ENCODE measurements at regions not wholly inside any gene's neighbourhood (a gene's known extent, or its start where the extent isn't known, plus 50 kb on each side); places are given as distances from the start of the nearest gene placed in this dataset.

GRCh38 chr14:96626916-96627315 lies 124.7 kb downstream of the PAPOLA start:
- TF ChIP-seq CTCF (IDR thresholded peaks at IDR 0.05; ENCODE audit: control insufficient read depth, extremely low read depth, insufficient read depth) = no peak
- DNase-seq (ENCODE audit: low read depth) = no peak
- H3K4me3 ChIP-seq (ENCODE audit: low read depth, low read length) = no peak overlapping the region

- DNase-seq (ENCODE audit: low read depth) = no peak
- H3K4me3 ChIP-seq (ENCODE audit: low read depth, low read length) = no peak overlapping the region
- no peak for TF ChIP-seq CTCF (IDR thresholded peaks at IDR 0.05; ENCODE audit: control insufficient read depth, extremely low read depth, insufficient read depth)
Measured at GRCh38 chr14:96627386-96627785, 125.2 kb downstream of the PAPOLA start.

GRCh38 chr14:96627811-96628775 lies 125.9 kb downstream of the PAPOLA start:
- no peak for TF ChIP-seq CTCF (IDR thresholded peaks at IDR 0.05; ENCODE audit: control insufficient read depth, extremely low read depth, insufficient read depth)
- no peak for DNase-seq (ENCODE audit: low read depth)
- H3K4me3 ChIP-seq (ENCODE audit: low read depth, low read length) = no peak overlapping the region

- no peak for DNase-seq (ENCODE audit: low read depth)
- H3K4me3 ChIP-seq (ENCODE audit: low read depth, low read length) = no peak overlapping the region
- no peak for TF ChIP-seq CTCF (IDR thresholded peaks at IDR 0.05; ENCODE audit: control insufficient read depth, extremely low read depth, insufficient read depth)
Measured at GRCh38 chr14:96629082-96629481, 126.9 kb downstream of the PAPOLA start.

GRCh38 chr14:96629558-96630222 lies 127.5 kb downstream of the PAPOLA start:
- DNase-seq (ENCODE audit: low read depth) = no peak
- no peak for TF ChIP-seq CTCF (IDR thresholded peaks at IDR 0.05; ENCODE audit: control insufficient read depth, extremely low read depth, insufficient read depth)
- H3K4me3 ChIP-seq (ENCODE audit: low read depth, low read length) = no peak overlapping the region

- no peak for TF ChIP-seq CTCF (IDR thresholded peaks at IDR 0.05; ENCODE audit: control insufficient read depth, extremely low read depth, insufficient read depth)
- no peak overlapping the region for H3K4me3 ChIP-seq (ENCODE audit: low read depth, low read length)
- DNase-seq (ENCODE audit: low read depth) = no peak
Measured at GRCh38 chr14:96630281-96630680, 128.1 kb downstream of the PAPOLA start.

All from LNCaP clone FGC (cell line).